Activated B cell treated with CpG ODN at 0.5 μM for 24 hours (primary cell): ENCODE measurements at regions not wholly inside any gene's neighbourhood (a gene's known extent, or its start where the extent isn't known, plus 50 kb on each side); places are given as distances from the start of the nearest gene placed in this dataset.

Experiments used
- ATAC-seq: fragments of 200-7000 bp; cut with Tn5 transposase; one replicate; pipeline ENCODE4 v1.10.0; 2021; ENCODE audit warnings: low read depth, mild to moderate bottlenecking, moderate library complexity
- CTCF ChIA-PET: fragments of 350-600 bp; sonication (Branson Sonifier 250); formaldehyde crosslinking; loops from one replicate; lab custom pipeline; 2021; ENCODE audit warnings: antibody characterized with exemption; lab: Charles Lee
- POLR2A ChIA-PET: fragments of 350-600 bp; sonication (Branson Sonifier 250); formaldehyde crosslinking; loops from one replicate; lab custom pipeline; 2021; ENCODE audit warnings: antibody characterized with exemption; lab: Charles Lee
- DNase-seq: peaks from one replicate; pipeline ENCODE4 v3.0.0; 2022
- H3K27ac Mint-ChIP-seq: one replicate; pipeline ENCODE4 v1.8.0; 2020; ENCODE audit warnings: mixed read lengths
- H3K27me3 Mint-ChIP-seq: one replicate; pipeline ENCODE4 v1.8.0; 2021; ENCODE audit warnings: mixed read lengths
- H3K36me3 Mint-ChIP-seq: one replicate; pipeline ENCODE4 v1.8.0; 2021; ENCODE audit warnings: low read depth, mixed read lengths
- H3K4me1 Mint-ChIP-seq: one replicate; pipeline ENCODE4 v1.8.0; 2021; ENCODE audit warnings: mixed read lengths
- H3K4me3 Mint-ChIP-seq: one replicate; pipeline ENCODE4 v1.8.0; 2020; ENCODE audit warnings: mild to moderate bottlenecking, mixed read lengths
- H3K9me3 Mint-ChIP-seq: one replicate; pipeline ENCODE4 v1.8.0; 2020; ENCODE audit warnings: mixed read lengths
- CTCF ChIP-seq: fragments of 200-600 bp; IDR thresholded peaks from one replicate; pipeline ENCODE4 v1.8.0; 2022; ENCODE audit warnings: antibody characterized with exemption, mild to moderate bottlenecking
- intact Hi-C: fragments of 100-400 bp; cut with micrococcal nuclease; formaldehyde crosslinking; loops from one replicate; pipeline ENCODE4 v1.15.1; 2024

GRCh38 chr18:34647251-34647650 is 62.8 kb upstream of the DTNA start:
- intact Hi-C loops: no loop called here
- Mint-ChIP-seq H3K4me1 (no peaks in the 10 kb centered on the region), H3K36me3 (no peaks in the 10 kb centered on the region), H3K9me3 (no peaks in the 10 kb centered on the region), H3K4me3 (no peak overlapping the region), H3K27me3 (peaks cover 2% of the 10 kb centered on the region), H3K27ac (no peak overlapping the region)
- no peak for DNase-seq
- POLR2A ChIA-PET: no interaction called here
- ATAC-seq: no peak
- CTCF ChIA-PET: no interaction called here
- TF ChIP-seq CTCF: no peak

GRCh38 chr18:34648269-34648985 is 61.7 kb upstream of the DTNA start:
- no peak for TF ChIP-seq CTCF
- H3K27ac Mint-ChIP-seq: no peak overlapping the region
- ChIA-PET CTCF (no interaction called here), POLR2A (no interaction called here)
- no peaks in the 10 kb centered on the region for H3K36me3 Mint-ChIP-seq
- DNase-seq: no peak
- H3K4me1 Mint-ChIP-seq: no peaks in the 10 kb centered on the region
- intact Hi-C loops: no loop called here
- ATAC-seq: no peak
- H3K27me3 Mint-ChIP-seq: peaks cover 2% of the 10 kb centered on the region
- H3K9me3 Mint-ChIP-seq: no peaks in the 10 kb centered on the region
- no peak overlapping the region for H3K4me3 Mint-ChIP-seq

- peaks cover under 1% of the 10 kb centered on the region for H3K27me3 Mint-ChIP-seq
- CTCF ChIA-PET: no interaction called here
Observed at GRCh38 chr18:34649080-34649479, 61.0 kb upstream of the DTNA start.

GRCh38 chr18:34650121-34650545 is 60.0 kb upstream of the DTNA start:
- no peak for ATAC-seq
- H3K27ac Mint-ChIP-seq: no peak overlapping the region
- H3K9me3 Mint-ChIP-seq: no peaks in the 10 kb centered on the region
- DNase-seq: no peak
- CTCF ChIA-PET: no interaction called here
- H3K4me1 Mint-ChIP-seq: no peaks in the 10 kb centered on the region
- H3K27me3 Mint-ChIP-seq: no peaks in the 10 kb centered on the region
- H3K4me3 Mint-ChIP-seq: no peak overlapping the region
- intact Hi-C loops: no loop called here
- H3K36me3 Mint-ChIP-seq: no peaks in the 10 kb centered on the region
- TF ChIP-seq CTCF: no peak
- POLR2A ChIA-PET: no interaction called here

More at GRCh38 chr18:34649080-34649479, 61.0 kb upstream of the DTNA start:
- intact Hi-C loops: no loop called here
- DNase-seq: no peak
- TF ChIP-seq CTCF: no peak
- Mint-ChIP-seq H3K4me3 (no peak overlapping the region), H3K27ac (no peak overlapping the region), H3K36me3 (no peaks in the 10 kb centered on the region), H3K9me3 (no peaks in the 10 kb centered on the region), H3K4me1 (no peaks in the 10 kb centered on the region)
- no peak for ATAC-seq
- POLR2A ChIA-PET: no interaction called here

- H3K27ac Mint-ChIP-seq: no peak overlapping the region
- H3K27me3 Mint-ChIP-seq: no peaks in the 10 kb centered on the region
- H3K4me3 Mint-ChIP-seq: no peak overlapping the region
- DNase-seq: no peak
- intact Hi-C loops: no loop called here
- no peaks in the 10 kb centered on the region for H3K9me3 Mint-ChIP-seq
- H3K4me1 Mint-ChIP-seq: no peaks in the 10 kb centered on the region
- no peak for ATAC-seq
- H3K36me3 Mint-ChIP-seq: no peaks in the 10 kb centered on the region
- CTCF ChIA-PET: interaction anchor here (0.8 to 1.3 kb wide), 2 partner anchors 9 to 11 kb away, joined by 3 to 5 read pairs; no protein-coding TSS in a partner anchor
- POLR2A ChIA-PET: no interaction called here
- no peak for TF ChIP-seq CTCF
Observed at GRCh38 chr18:34651586-34652369, 58.3 kb upstream of the DTNA start.
